ENCODE measurements at regions not wholly inside any gene's neighbourhood (a gene's known extent, or its start where the extent isn't known, plus 50 kb on each side); places are given as distances from the start of the nearest gene placed in this dataset.

- no peak overlapping the region; the same call in 1 of the 2 replicates for H2AFZ ChIP-seq
- no peaks in the 10 kb centered on the region for H3K36me3 ChIP-seq (ENCODE audit: insufficient read depth)
- H3K4me3 Mint-ChIP-seq, result no peak overlapping the region
- H3K27me3 ChIP-seq (ENCODE audit: insufficient read depth), result no peaks in the 10 kb centered on the region
- no peak overlapping the region for H3K4me2 ChIP-seq
- H4K20me1 ChIP-seq (replicated peaks; ENCODE audit: insufficient read depth), result no peaks in the 10 kb centered on the region
- H3K9me2 ChIP-seq (ENCODE audit: insufficient read depth), result no peaks in the 10 kb centered on the region
- H3K9me3 Mint-ChIP-seq, result no peaks in the 10 kb centered on the region
- peaks cover 5% of the 10 kb centered on the region; the same call in 1 of the 2 replicates for H3K4me1 ChIP-seq (ENCODE audit: insufficient read depth)
- ATAC-seq, result no peak
- H3K4me1 Mint-ChIP-seq, result peaks cover 26% of the 10 kb centered on the region
- no peak overlapping the region for H3K27ac Mint-ChIP-seq
- no peak overlapping the region for H3K27ac ChIP-seq (ENCODE audit: low read depth)
- no peaks in the 10 kb centered on the region for H3F3A ChIP-seq (replicated peaks; ENCODE audit: low read depth)
- H3K36me3 Mint-ChIP-seq (ENCODE audit: low read depth), result no peaks in the 10 kb centered on the region
- H3K79me2 ChIP-seq (replicated peaks; ENCODE audit: insufficient read depth), result no peaks in the 10 kb centered on the region
- peaks cover 7% of the 10 kb centered on the region for H3K27me3 Mint-ChIP-seq (ENCODE audit: insufficient read depth, low read depth, poor library complexity)
- no peak for DNase-seq (ENCODE audit: low spot score)
- H3K4me3 ChIP-seq, result no peak overlapping the region
- TF ChIP-seq JUNB (IDR thresholded peaks at IDR 0.05; ENCODE audit: unreplicated experiment) (no peak), ZNF462 (CRISPR knock-in tag; IDR thresholded peaks at IDR 0.05) (no peak), CREB1 (CRISPR knock-in tag; IDR thresholded peaks at IDR 0.05; ENCODE audit: low read depth) (no peak), CTCF (conservative IDR thresholded peaks at IDR 0.05; ENCODE audit: low read depth in 2 of 2) (no peak), ETS1 (IDR thresholded peaks at IDR 0.05) (no peak), POLR2AphosphoS5 (IDR thresholded peaks at IDR 0.05; ENCODE audit: low read depth) (no peak), STAT1 (IDR thresholded peaks at IDR 0.05; ENCODE audit: unreplicated experiment) (no peak), ZNF114 (CRISPR knock-in tag; IDR thresholded peaks at IDR 0.05) (no peak), REST (IDR thresholded peaks at IDR 0.05; ENCODE audit: unreplicated experiment) (no peak)
These were observed 113.4 kb upstream of the SLC25A33 start for GRCh38 chr1:9425859-9426258.

All from GM23338 (cell line).